ENCODE measurements at regions not wholly inside any gene's neighbourhood (a gene's known extent, or its start where the extent isn't known, plus 50 kb on each side); places are given as distances from the start of the nearest gene placed in this dataset.

DNA sequence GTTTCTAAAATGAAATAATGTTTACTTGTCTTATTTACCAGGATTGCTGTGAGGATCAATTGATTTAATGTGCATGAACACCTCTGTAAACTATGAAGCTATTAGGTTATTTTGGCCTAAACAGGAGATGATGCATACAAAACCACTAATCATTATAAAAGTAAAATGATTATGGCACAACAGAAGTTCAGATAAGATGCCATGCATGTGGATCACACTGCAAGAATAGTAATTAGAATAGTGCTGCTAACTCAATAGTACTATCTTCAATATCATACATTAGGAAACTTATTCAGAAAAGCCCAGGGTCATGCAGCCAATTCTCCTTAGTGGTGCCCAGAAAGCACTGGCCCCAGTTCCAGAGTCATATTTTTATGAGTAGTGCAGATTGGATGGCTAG, 66.9 kb downstream of the TMEM100 start:
- intact Hi-C loops (cut with DNase I): no loop called here
- Histone ChIP-seq H3K27ac (no peak overlapping the region), H3K9me3 (no peaks in the 10 kb centered on the region), H3K36me3 (no peaks in the 10 kb centered on the region), H3K27me3 (no peaks in the 10 kb centered on the region), H3K4me1 (peaks cover 0 to 10% (median 0%) of the 10 kb centered on the region in 12 donors), H3K4me3 (no peak overlapping the region)
- DNase-seq (no peak), ATAC-seq (no peak)
- TF ChIP-seq CTCF (IDR thresholded peaks at IDR 0.05) (no peak), POLR2A (IDR thresholded peaks at IDR 0.05) (no peak)

DNA sequence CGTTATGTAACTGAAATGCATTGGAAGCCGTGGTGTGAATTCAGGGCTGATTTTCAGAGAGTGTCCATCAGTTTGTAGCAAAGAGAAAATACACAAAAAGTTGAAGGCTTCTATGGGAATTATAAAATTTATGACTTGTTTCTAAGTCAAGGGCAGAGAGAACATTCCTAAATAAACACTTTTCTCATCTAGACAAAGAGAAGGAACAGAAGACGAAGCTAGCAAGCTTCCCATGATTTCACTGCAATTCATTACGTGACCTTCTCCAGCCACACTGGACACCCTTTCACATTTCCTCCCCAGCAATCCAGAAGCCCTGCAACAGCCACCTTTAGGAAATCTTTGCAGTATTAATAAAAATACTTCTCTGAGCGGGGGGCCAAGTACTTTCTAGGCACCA, 67.8 kb downstream of the TMEM100 start:
- H3K27ac ChIP-seq: no peak overlapping the region
- no peaks in the 10 kb centered on the region for H3K36me3 ChIP-seq
- no peak for TF ChIP-seq POLR2A (IDR thresholded peaks at IDR 0.05)
- TF ChIP-seq CTCF (IDR thresholded peaks at IDR 0.05): no peak
- H3K27me3 ChIP-seq: no peaks in the 10 kb centered on the region
- intact Hi-C loops (cut with DNase I): no loop called here
- no peak overlapping the region for H3K4me3 ChIP-seq
- 71 to 83% (median 77%) methylated on average over 5 of the region's 5 CpGs for WGBS, 4 donors
- ATAC-seq (no peak), DNase-seq (no peak)
- H3K9me3 ChIP-seq: no peaks in the 10 kb centered on the region
- H3K4me1 ChIP-seq: peaks cover 0 to under 1% (median 0%) of the 10 kb centered on the region in 12 donors

- DNase-seq (no peak), ATAC-seq (no peak)
- Histone ChIP-seq H3K9me3 (no peaks in the 10 kb centered on the region), H3K36me3 (no peaks in the 10 kb centered on the region), H3K27me3 (peaks cover 0 to 6% (median 0%) of the 10 kb centered on the region in 9 donors), H3K4me1 (no peaks in the 10 kb centered on the region), H3K4me3 (no peak overlapping the region), H3K27ac (no peak overlapping the region)
- TF ChIP-seq CTCF (IDR thresholded peaks at IDR 0.05) (no peak), POLR2A (IDR thresholded peaks at IDR 0.05) (no peak)
- intact Hi-C loops (cut with DNase I): no loop called here
- 26 to 44% (median 37%) methylated on average over 2 of the region's 2 CpGs for WGBS, 4 donors
These were observed 68.6 kb downstream of the TMEM100 start for GRCh38 chr17:55654022-55654421.

DNA sequence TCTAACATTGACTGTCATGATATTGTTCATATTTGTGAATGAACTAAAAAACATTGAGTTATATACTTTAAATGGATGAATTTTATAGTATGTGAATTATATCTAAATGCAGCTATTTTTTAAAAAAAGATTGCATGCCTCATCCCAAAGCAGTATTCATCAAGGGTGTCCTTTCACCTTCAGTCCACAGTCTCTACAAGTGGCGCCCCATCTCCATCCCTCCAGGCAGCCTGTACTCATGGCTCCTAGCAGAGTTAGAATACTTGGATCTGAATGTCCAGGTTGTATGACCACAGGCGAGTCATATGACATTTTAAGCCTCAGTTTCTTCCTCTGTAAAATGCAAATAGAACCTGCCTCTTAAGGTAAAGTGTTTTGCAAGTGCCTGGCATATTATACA, 69.8 kb downstream of the TMEM100 start:
- H3K27me3 ChIP-seq: peaks cover 0 to 11% (median 0%) of the 10 kb centered on the region in 9 donors
- no peak for ATAC-seq
- 76 to 97% (median 93%) methylated on average over 2 of the region's 2 CpGs for WGBS, 4 donors
- intact Hi-C loops (cut with DNase I): no loop called here
- no peak overlapping the region for H3K4me3 ChIP-seq
- no peak overlapping the region for H3K27ac ChIP-seq
- H3K9me3 ChIP-seq: no peaks in the 10 kb centered on the region
- TF ChIP-seq CTCF (IDR thresholded peaks at IDR 0.05) (no peak), POLR2A (IDR thresholded peaks at IDR 0.05) (no peak)
- no peaks in the 10 kb centered on the region for H3K36me3 ChIP-seq
- DNase-seq: no peak
- no peaks in the 10 kb centered on the region for H3K4me1 ChIP-seq
